WTC11 (cell line): ENCODE measurements at regions not wholly inside any gene's neighbourhood (a gene's known extent, or its start where the extent isn't known, plus 50 kb on each side); places are given as distances from the start of the nearest gene placed in this dataset.

Source experiments
- AR ChIP-seq: fragments of 250-450 bp; sonication (Bioruptor Pico); IDR thresholded peaks from 2 replicates; pipeline ENCODE4 v1.9.0; 2021; ENCODE audit warnings: mild to moderate bottlenecking
- ATF2 ChIP-seq: sonication (generic); formaldehyde crosslinking; IDR thresholded peaks from 2 replicates; pipeline ENCODE4 v1.8.1; 2022; ENCODE audit warnings: low read depth, missing genetic modification reagents, borderline replicate concordance
- CDX4 ChIP-seq: fragments of 250-450 bp; sonication (Bioruptor Pico); IDR thresholded peaks from 2 replicates; pipeline ENCODE4 v1.9.0; 2021; ENCODE audit warnings: moderate library complexity, mild to moderate bottlenecking, inconsistent platforms, borderline replicate concordance
- CTCF ChIP-seq: fragments of 200-600 bp; IDR thresholded peaks from 2 replicates; pipeline ENCODE4 v1.8.0; 2022; ENCODE audit warnings: antibody characterized with exemption
- E2F1 ChIP-seq: sonication (generic); formaldehyde crosslinking; IDR thresholded peaks from 2 replicates; pipeline ENCODE4 v1.8.0; 2022; ENCODE audit warnings: mild to moderate bottlenecking, missing genetic modification reagents
- FOXK1 ChIP-seq: sonication (generic); formaldehyde crosslinking; IDR thresholded peaks from 2 replicates; pipeline ENCODE4 v1.8.0; 2022; ENCODE audit warnings: mild to moderate bottlenecking, moderate library complexity, missing genetic modification reagents
- HMGA2 ChIP-seq: fragments of 250-450 bp; sonication (Bioruptor Pico); IDR thresholded peaks from 2 replicates; pipeline ENCODE4 v1.4.0; 2021; ENCODE audit warnings: mild to moderate bottlenecking, moderate library complexity
- JAZF1 ChIP-seq: fragments of 250-450 bp; sonication (Bioruptor Pico); IDR thresholded peaks from 2 replicates; pipeline ENCODE4 v1.9.0; 2021; ENCODE audit warnings: moderate library complexity, mild to moderate bottlenecking, inconsistent platforms
- KAT7 ChIP-seq: sonication (generic); formaldehyde crosslinking; IDR thresholded peaks from 2 replicates; pipeline ENCODE4 v1.8.1; 2023; ENCODE audit warnings: missing genetic modification reagents, mild to moderate bottlenecking, borderline replicate concordance
- NFATC4 ChIP-seq: fragments of 250-450 bp; sonication (Bioruptor Pico); IDR thresholded peaks from 2 replicates; pipeline ENCODE4 v1.9.0; 2021; ENCODE audit warnings: mild to moderate bottlenecking
- ZNF121 ChIP-seq: sonication (generic); formaldehyde crosslinking; IDR thresholded peaks from 2 replicates; pipeline ENCODE4 v1.8.0; 2023; ENCODE audit warnings: missing genetic modification reagents
- ZNF263 ChIP-seq: sonication (generic); formaldehyde crosslinking; IDR thresholded peaks from 2 replicates; pipeline ENCODE4 v1.8.1; 2022; ENCODE audit warnings: low read depth, mild to moderate bottlenecking, moderate library complexity, missing genetic modification reagents
- ZNF416 ChIP-seq: fragments of 250-450 bp; sonication (Bioruptor Pico); IDR thresholded peaks from 2 replicates; pipeline ENCODE4 v1.9.0; 2021; ENCODE audit warnings: mild to moderate bottlenecking, inconsistent platforms

GRCh38 chr4:4687100-4687499 is 145.3 kb upstream of the STX18 start:
- no peak for TF ChIP-seq ATF2 (CRISPR knock-in tag)
- TF ChIP-seq CTCF: no peak
- no peak for TF ChIP-seq E2F1
- TF ChIP-seq AR (CRISPR knock-in tag): no peak
- no peak for TF ChIP-seq ZNF121 (CRISPR knock-in tag)
- TF ChIP-seq ZNF416: no peak
- TF ChIP-seq KAT7 (CRISPR knock-in tag): no peak
- no peak for TF ChIP-seq HMGA2 (CRISPR knock-in tag)
- no peak for TF ChIP-seq FOXK1
- no peak for TF ChIP-seq CDX4 (CRISPR knock-in tag)
- no peak for TF ChIP-seq ZNF263
- TF ChIP-seq NFATC4 (CRISPR knock-in tag): no peak
- no peak for TF ChIP-seq JAZF1 (CRISPR knock-in tag)
